ENCODE measurements at regions not wholly inside any gene's neighbourhood (a gene's known extent, or its start where the extent isn't known, plus 50 kb on each side); places are given as distances from the start of the nearest gene placed in this dataset.

GRCh38 chr12:91655966-91656365 lies 473.3 kb upstream of the DCN start:
- TF ChIP-seq CTCF (IDR thresholded peaks at IDR 0.05; ENCODE audit: low read depth, low read length, missing input control) = no peak
- no peak for TF ChIP-seq RAD21 (IDR thresholded peaks at IDR 0.05)
- TF ChIP-seq REST (IDR thresholded peaks at IDR 0.05) = no peak
- TF ChIP-seq JUND (IDR thresholded peaks at IDR 0.05) = no peak
- TF ChIP-seq, protein P1, sequence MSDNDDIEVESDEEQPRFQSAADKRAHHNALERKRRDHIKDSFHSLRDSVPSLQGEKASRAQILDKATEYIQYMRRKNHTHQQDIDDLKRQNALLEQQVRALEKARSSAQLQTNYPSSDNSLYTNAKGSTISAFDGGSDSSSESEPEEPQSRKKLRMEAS (IDR thresholded peaks at IDR 0.05) = no peak
- TF ChIP-seq TAF1 (conservative IDR thresholded peaks at IDR 0.05) = no peak
- no peak for TF ChIP-seq YY1 (IDR thresholded peaks at IDR 0.05)
- no peak for TF ChIP-seq FOXA1 (IDR thresholded peaks at IDR 0.05)
- no peak for TF ChIP-seq SP1 (IDR thresholded peaks at IDR 0.05)
- TF ChIP-seq HNF4A (conservative IDR thresholded peaks at IDR 0.05) = no peak
- TF ChIP-seq EGR1 (IDR thresholded peaks at IDR 0.05; ENCODE audit: low read depth in 2 of 2) = no peak

All from liver (tissue), 3 donors.